Prostate gland (tissue), 2 donors: ENCODE measurements at regions not wholly inside any gene's neighbourhood (a gene's known extent, or its start where the extent isn't known, plus 50 kb on each side); places are given as distances from the start of the nearest gene placed in this dataset.

Experiments used
- DNase-seq: peaks from one replicate; pipeline ENCODE4 v3.0.0-alpha.2; 2019; ENCODE audit warnings: low spot score
- H3K27ac ChIP-seq, 2 donors: fragments of 200-600 bp; sonication (generic); 2 replicates each; pipeline ENCODE4 v1.5.1; 2017 to 2019
- H3K27me3 ChIP-seq: fragments of 200-600 bp; sonication (generic); replicated peaks from 2 replicates; pipeline ENCODE4 v1.5.1; 2019; ENCODE audit not compliant: insufficient read depth
- H3K36me3 ChIP-seq, 2 donors: fragments of 200-600 bp; sonication (generic); 1 replicate in 1 of 2; 2 replicates in 1 of 2; pipeline versions ENCODE4 v1.5.1 to v1.8.1; 2017 to 2019
- H3K4me1 ChIP-seq: fragments of 200-600 bp; sonication (generic); replicated peaks from 2 replicates; pipeline ENCODE4 v1.5.1; 2019
- H3K4me3 ChIP-seq, 2 donors: fragments of 200-600 bp; sonication (generic); 2 replicates each; pipeline ENCODE4 v1.5.1; 2017 to 2019
- H3K9me3 ChIP-seq: fragments of 200-600 bp; sonication (generic); 2 replicates; pipeline ENCODE4 v1.5.1; 2017
- POLR2A ChIP-seq: fragments of 450-650 bp; IDR thresholded peaks from one replicate; pipeline ENCODE4 v1.6.1; 2016; ENCODE audit warnings: antibody characterized with exemption, mild to moderate bottlenecking
- POLR2AphosphoS5 ChIP-seq: sonication (generic); formaldehyde crosslinking; IDR thresholded peaks from one replicate; pipeline ENCODE4 v1.6.1; 2017; ENCODE audit warnings: antibody characterized with exemption
- WGBS: methylation state at CpG from one replicate; pipeline ENCODE4 v1.1.5; 2018; 5-methylcytosine and 5-hydroxymethylcytosine counted together
- intact Hi-C: fragments of 100-400 bp; cut with DNase I; formaldehyde crosslinking; loops from one replicate; pipeline ENCODE4 v1.14.2; 2022
- TF ChIP-seq, protein P1 (sequence below), 4 experiments: fragments of 200-600 bp in 2 of 4; fragments of 450-650 bp in 2 of 4; sonication (generic) in 2 of 4; IDR thresholded peaks; 1 replicate in 3 of 4; 2 replicates in 1 of 4; pipeline ENCODE4 v1.5.1; 2016 to 2019; ENCODE audit warnings: antibody characterized with exemption in 4 of 4, mild to moderate bottlenecking in 2 of 4, moderate library complexity in 2 of 4

DNA sequence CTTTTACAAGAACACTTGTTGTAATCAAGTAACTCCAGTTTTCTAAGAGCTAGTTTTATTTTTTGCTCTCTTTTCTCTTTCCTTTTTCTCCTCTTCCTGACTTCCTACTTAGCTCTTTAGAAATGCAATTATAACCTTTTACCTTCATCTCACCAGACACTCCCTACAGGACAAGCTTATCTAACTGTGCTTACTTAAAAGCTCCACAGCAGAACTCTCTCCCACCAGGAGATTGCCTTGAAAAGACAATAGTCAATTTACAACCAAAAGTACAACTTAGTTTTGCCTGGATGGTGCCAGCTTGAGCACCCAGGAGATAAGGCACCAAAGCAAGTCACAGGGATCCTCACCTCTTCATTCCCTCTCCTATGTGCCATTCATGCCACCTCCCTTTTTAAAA, 573.8 kb upstream of the LMCD1 start:
- no peak for DNase-seq
- no peaks in the 10 kb centered on the region for H3K4me1 ChIP-seq
- intact Hi-C loops = no loop called here

DNA sequence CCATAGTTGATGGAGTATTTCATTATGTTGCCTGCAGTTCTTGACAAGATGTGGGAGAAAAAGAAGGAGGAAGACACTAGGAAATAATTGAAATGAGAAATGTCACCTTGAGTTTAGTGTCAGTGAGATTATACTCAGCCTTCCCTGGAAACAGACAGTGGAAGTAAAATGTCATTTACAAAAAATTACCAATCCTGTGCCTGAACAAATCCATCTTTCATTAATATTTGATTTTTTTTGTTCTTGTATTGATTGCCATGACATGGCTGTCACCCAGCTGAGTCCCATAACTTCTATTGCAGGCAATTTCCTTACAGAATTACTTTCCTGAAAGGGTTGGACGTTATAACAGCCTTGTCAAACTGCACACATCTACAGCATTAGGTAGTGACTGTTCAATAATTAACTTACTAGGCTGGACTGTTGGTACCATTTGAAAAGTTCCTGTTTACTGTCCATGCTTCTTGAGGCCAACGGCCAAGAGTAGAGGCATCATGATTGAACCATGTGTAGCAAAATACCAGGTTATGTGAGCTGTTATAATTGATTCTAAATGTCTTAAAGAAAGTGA, 572.2 kb upstream of the LMCD1 start:
- no peaks in the 10 kb centered on the region for H3K9me3 ChIP-seq
- no peaks in the 10 kb centered on the region for H3K36me3 ChIP-seq
- intact Hi-C loops = no loop called here
- no peaks in the 10 kb centered on the region for H3K27me3 ChIP-seq
- no peak overlapping the region for H3K4me3 ChIP-seq
- H3K4me1 ChIP-seq = no peaks in the 10 kb centered on the region
- no peak for DNase-seq
- no peak overlapping the region for H3K27ac ChIP-seq
- WGBS = 56% methylated on average over 2 of the region's 2 CpGs
- TF ChIP-seq, protein P1, sequence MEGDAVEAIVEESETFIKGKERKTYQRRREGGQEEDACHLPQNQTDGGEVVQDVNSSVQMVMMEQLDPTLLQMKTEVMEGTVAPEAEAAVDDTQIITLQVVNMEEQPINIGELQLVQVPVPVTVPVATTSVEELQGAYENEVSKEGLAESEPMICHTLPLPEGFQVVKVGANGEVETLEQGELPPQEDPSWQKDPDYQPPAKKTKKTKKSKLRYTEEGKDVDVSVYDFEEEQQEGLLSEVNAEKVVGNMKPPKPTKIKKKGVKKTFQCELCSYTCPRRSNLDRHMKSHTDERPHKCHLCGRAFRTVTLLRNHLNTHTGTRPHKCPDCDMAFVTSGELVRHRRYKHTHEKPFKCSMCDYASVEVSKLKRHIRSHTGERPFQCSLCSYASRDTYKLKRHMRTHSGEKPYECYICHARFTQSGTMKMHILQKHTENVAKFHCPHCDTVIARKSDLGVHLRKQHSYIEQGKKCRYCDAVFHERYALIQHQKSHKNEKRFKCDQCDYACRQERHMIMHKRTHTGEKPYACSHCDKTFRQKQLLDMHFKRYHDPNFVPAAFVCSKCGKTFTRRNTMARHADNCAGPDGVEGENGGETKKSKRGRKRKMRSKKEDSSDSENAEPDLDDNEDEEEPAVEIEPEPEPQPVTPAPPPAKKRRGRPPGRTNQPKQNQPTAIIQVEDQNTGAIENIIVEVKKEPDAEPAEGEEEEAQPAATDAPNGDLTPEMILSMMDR (IDR thresholded peaks at IDR 0.05) = no peak
- TF ChIP-seq POLR2AphosphoS5 = no peak
- no peak for TF ChIP-seq POLR2A

More for the DNA sequence above, 573.8 kb upstream of the LMCD1 start:
- H3K27ac ChIP-seq = no peak overlapping the region
- H3K36me3 ChIP-seq = no peaks in the 10 kb centered on the region
- no peak overlapping the region for H3K4me3 ChIP-seq
- TF ChIP-seq POLR2A = no peak
- TF ChIP-seq POLR2AphosphoS5 = no peak
- TF ChIP-seq, protein P1 (IDR thresholded peaks at IDR 0.05) = no peak
- H3K27me3 ChIP-seq = no peaks in the 10 kb centered on the region
- H3K9me3 ChIP-seq = no peaks in the 10 kb centered on the region

GRCh38 chr3:7934362-7934761, 567.3 kb upstream of the LMCD1 start:
- H3K36me3 ChIP-seq = no peaks in the 10 kb centered on the region
- no peaks in the 10 kb centered on the region for H3K4me1 ChIP-seq
- TF ChIP-seq POLR2A (no peak), POLR2AphosphoS5 (no peak)
- TF ChIP-seq, protein P1 (IDR thresholded peaks at IDR 0.05) = no peak
- H3K9me3 ChIP-seq = no peaks in the 10 kb centered on the region
- intact Hi-C loops = no loop called here
- no peak overlapping the region for H3K4me3 ChIP-seq
- DNase-seq = no peak
- no peaks in the 10 kb centered on the region for H3K27me3 ChIP-seq
- no peak overlapping the region for H3K27ac ChIP-seq
- 44% methylated on average over 2 of the region's 2 CpGs for WGBS

DNA sequence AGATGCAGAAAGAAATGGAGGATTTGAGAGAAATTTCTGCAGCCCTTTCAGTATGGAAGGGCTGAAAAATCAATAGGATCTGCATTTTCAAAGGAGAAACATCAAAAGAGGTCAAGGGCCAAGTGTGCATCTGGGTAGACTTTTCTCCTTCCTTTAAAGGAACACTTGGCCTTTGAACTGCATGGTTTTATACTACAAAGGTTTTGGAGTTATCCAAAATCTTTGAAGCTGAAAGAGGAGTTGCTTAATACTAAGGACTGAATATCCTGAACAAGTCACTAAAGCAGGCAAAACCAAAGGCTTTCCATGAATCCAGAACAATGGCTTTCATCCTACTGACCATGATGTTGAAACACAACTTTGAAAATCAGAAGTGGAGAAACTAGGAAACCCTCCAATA, 553.7 kb upstream of the LMCD1 start:
- TF ChIP-seq POLR2A (no peak), POLR2AphosphoS5 (no peak)
- TF ChIP-seq, protein P1 (IDR thresholded peaks at IDR 0.05) = no peak
- Histone ChIP-seq H3K27me3 (no peaks in the 10 kb centered on the region), H3K4me1 (no peaks in the 10 kb centered on the region), H3K36me3 (no peaks in the 10 kb centered on the region), H3K9me3 (no peaks in the 10 kb centered on the region), H3K27ac (no peak overlapping the region), H3K4me3 (no peak overlapping the region)
- no peak for DNase-seq
- intact Hi-C loops = no loop called here

DNA sequence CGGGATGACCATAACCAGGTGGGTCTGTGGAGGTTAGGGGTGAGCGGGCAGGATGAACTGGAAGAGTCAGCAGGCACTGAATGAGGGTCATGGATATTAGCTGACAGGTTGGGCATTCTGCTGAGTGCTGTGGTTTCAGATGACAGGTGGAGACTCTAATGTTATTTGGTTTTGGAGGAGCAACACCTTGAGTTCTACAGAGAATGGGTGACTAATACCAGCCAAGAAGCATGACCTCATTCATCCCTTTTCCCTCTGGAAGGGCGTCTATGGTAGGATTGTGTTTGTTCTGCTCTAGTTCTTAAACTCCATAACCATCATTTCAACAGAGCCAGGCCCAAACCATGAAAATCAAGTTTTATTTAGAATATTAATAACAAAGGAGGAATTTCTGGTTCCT, 550.7 kb upstream of the LMCD1 start:
- no peak for DNase-seq
- intact Hi-C loops = no loop called here
- Histone ChIP-seq H3K4me1 (no peaks in the 10 kb centered on the region), H3K4me3 (no peak overlapping the region), H3K9me3 (no peaks in the 10 kb centered on the region), H3K27ac (no peak overlapping the region), H3K36me3 (no peaks in the 10 kb centered on the region), H3K27me3 (no peaks in the 10 kb centered on the region)
- WGBS = 90% methylated on average over 3 of the region's 3 CpGs
- TF ChIP-seq POLR2AphosphoS5 = no peak
- TF ChIP-seq POLR2A = no peak
- TF ChIP-seq, protein P1 (IDR thresholded peaks at IDR 0.05) = no peak
